ENCODE measurements at regions not wholly inside any gene's neighbourhood (a gene's known extent, or its start where the extent isn't known, plus 50 kb on each side); places are given as distances from the start of the nearest gene placed in this dataset.

- ChIA-PET POLR2A (no interaction called here), CTCF (no interaction called here)
- no peak for ATAC-seq
- Mint-ChIP-seq H3K27ac (no peak overlapping the region), H3K4me1 (no peaks in the 10 kb centered on the region), H3K36me3 (no peaks in the 10 kb centered on the region), H3K9me3 (no peaks in the 10 kb centered on the region), H3K27me3 (ENCODE audit: low read depth) (no peaks in the 10 kb centered on the region), H3K4me3 (no peak overlapping the region)
- no peak for DNase-seq (ENCODE audit: low spot score)
- no peak for TF ChIP-seq FOXP1 (CRISPR knock-in tag; IDR thresholded peaks at IDR 0.05; ENCODE audit: borderline replicate concordance)
- TF ChIP-seq, protein P1, sequence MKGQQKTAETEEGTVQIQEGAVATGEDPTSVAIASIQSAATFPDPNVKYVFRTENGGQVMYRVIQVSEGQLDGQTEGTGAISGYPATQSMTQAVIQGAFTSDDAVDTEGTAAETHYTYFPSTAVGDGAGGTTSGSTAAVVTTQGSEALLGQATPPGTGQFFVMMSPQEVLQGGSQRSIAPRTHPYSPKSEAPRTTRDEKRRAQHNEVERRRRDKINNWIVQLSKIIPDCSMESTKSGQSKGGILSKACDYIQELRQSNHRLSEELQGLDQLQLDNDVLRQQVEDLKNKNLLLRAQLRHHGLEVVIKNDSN (CRISPR knock-in tag; IDR thresholded peaks at IDR 0.05): no peak
- TF ChIP-seq ZNF512 (CRISPR knock-in tag; IDR thresholded peaks at IDR 0.05; ENCODE audit: borderline replicate concordance): no peak
- no peak for TF ChIP-seq ZNF416 (CRISPR knock-in tag; IDR thresholded peaks at IDR 0.05)
- TF ChIP-seq, protein P2, sequence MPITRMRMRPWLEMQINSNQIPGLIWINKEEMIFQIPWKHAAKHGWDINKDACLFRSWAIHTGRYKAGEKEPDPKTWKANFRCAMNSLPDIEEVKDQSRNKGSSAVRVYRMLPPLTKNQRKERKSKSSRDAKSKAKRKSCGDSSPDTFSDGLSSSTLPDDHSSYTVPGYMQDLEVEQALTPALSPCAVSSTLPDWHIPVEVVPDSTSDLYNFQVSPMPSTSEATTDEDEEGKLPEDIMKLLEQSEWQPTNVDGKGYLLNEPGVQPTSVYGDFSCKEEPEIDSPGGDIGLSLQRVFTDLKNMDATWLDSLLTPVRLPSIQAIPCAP (CRISPR knock-in tag; IDR thresholded peaks at IDR 0.05): no peak
- TF ChIP-seq, protein P3, sequence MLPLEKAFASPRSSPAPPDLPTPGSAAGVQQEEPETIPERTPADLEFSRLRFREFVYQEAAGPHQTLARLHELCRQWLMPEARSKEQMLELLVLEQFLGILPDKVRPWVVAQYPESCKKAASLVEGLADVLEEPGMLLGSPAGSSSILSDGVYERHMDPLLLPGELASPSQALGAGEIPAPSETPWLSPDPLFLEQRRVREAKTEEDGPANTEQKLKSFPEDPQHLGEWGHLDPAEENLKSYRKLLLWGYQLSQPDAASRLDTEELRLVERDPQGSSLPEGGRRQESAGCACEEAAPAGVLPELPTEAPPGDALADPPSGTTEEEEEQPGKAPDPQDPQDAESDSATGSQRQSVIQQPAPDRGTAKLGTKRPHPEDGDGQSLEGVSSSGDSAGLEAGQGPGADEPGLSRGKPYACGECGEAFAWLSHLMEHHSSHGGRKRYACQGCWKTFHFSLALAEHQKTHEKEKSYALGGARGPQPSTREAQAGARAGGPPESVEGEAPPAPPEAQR (CRISPR knock-in tag; IDR thresholded peaks at IDR 0.05): no peak
- no peak for TF ChIP-seq ZNF425 (CRISPR knock-in tag; conservative IDR thresholded peaks at IDR 0.05)
- no peak for TF ChIP-seq NFATC4 (CRISPR knock-in tag; IDR thresholded peaks at IDR 0.05)
Measured at GRCh38 chr5:87099968-87100367, 167.7 kb upstream of the RASA1 start.

DNA sequence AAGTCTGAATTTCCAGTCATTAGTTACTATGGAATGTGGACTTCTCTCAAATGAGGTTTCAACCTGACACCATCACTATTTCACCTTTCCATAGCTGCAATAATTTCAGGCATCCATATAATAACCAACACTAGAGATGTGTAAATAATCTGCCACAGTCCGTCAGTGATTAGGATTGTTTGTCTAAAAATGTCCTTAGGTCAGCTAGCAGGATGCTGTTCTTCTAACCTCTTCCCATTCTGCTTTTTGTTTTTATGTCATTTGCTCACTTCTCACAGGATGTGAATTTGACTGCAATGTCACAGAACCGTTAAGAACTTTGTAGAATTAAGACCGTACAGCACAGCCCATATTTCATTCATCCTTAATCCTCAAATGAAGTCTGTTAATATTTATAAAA, 166.4 kb upstream of the RASA1 start:
- Mint-ChIP-seq H3K4me1 (no peaks in the 10 kb centered on the region), H3K4me3 (no peak overlapping the region), H3K36me3 (no peaks in the 10 kb centered on the region), H3K27me3 (ENCODE audit: low read depth) (no peaks in the 10 kb centered on the region), H3K27ac (no peak overlapping the region), H3K9me3 (peaks cover 7% of the 10 kb centered on the region)
- DNase-seq (ENCODE audit: low spot score) (no peak), ATAC-seq (no peak)
- ChIA-PET CTCF (no interaction called here), POLR2A (no interaction called here)
- TF ChIP-seq GABPB1 (CRISPR knock-in tag; IDR thresholded peaks at IDR 0.05) (no peak), JAZF1 (CRISPR knock-in tag; IDR thresholded peaks at IDR 0.05) (no peak), AR (CRISPR knock-in tag; IDR thresholded peaks at IDR 0.05) (no peak), ZMAT4 (CRISPR knock-in tag; IDR thresholded peaks at IDR 0.05) (no peak), ZNF281 (CRISPR knock-in tag; IDR thresholded peaks at IDR 0.05) (no peak), CDX4 (CRISPR knock-in tag; IDR thresholded peaks at IDR 0.05; ENCODE audit: borderline replicate concordance) (no peak), SMAD3 (CRISPR knock-in tag; IDR thresholded peaks at IDR 0.05; ENCODE audit: borderline replicate concordance) (no peak), ZBTB43 (CRISPR knock-in tag; IDR thresholded peaks at IDR 0.05) (no peak)
- TF ChIP-seq, protein P4, sequence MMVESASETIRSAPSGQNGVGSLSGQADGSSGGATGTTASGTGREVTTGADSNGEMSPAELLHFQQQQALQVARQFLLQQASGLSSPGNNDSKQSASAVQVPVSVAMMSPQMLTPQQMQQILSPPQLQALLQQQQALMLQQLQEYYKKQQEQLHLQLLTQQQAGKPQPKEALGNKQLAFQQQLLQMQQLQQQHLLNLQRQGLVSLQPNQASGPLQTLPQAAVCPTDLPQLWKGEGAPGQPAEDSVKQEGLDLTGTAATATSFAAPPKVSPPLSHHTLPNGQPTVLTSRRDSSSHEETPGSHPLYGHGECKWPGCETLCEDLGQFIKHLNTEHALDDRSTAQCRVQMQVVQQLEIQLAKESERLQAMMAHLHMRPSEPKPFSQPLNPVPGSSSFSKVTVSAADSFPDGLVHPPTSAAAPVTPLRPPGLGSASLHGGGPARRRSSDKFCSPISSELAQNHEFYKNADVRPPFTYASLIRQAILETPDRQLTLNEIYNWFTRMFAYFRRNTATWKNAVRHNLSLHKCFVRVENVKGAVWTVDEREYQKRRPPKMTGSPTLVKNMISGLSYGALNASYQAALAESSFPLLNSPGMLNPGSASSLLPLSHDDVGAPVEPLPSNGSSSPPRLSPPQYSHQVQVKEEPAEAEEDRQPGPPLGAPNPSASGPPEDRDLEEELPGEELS (CRISPR knock-in tag; IDR thresholded peaks at IDR 0.05): no peak
